K562 (cell line): ENCODE measurements at regions not wholly inside any gene's neighbourhood (a gene's known extent, or its start where the extent isn't known, plus 50 kb on each side); places are given as distances from the start of the nearest gene placed in this dataset.

ENCODE experiments used
- DEAF1 ChIP-seq: fragments of 450-650 bp; formaldehyde crosslinking; IDR thresholded peaks from 2 replicates; pipeline ENCODE4 v1.4.0; 2020; ENCODE audit warnings: mild to moderate bottlenecking, moderate library complexity
- ELK1 ChIP-seq: sonication (generic); formaldehyde crosslinking; IDR thresholded peaks from 2 replicates; pipeline ENCODE4 v1.8.1; 2022; ENCODE audit warnings: missing genetic modification reagents
- HMGN3 ChIP-seq: IDR thresholded peaks from 2 replicates; pipeline ENCODE4 v1.6.1; 2011; ENCODE audit warnings: borderline replicate concordance, low read depth, mild to moderate bottlenecking, mixed read lengths, low read length; ENCODE audit not compliant: insufficient read length; ENCODE audit errors: extremely low read depth
- JUND ChIP-seq, 2 experiments: IDR thresholded peaks; 2 replicates in 1 of 2; 3 replicates in 1 of 2; pipeline ENCODE4 v1.6.1; 2011; ENCODE audit warnings: borderline replicate concordance in 2 of 2, low read depth in 2 of 2, low read length in 2 of 2, improper control_type of control experiment in 1 of 2, missing biosample characterization in 1 of 2, missing genetic modification characterization in 1 of 2, missing genetic modification reagents in 1 of 2
- NR2C2 ChIP-seq, 2 experiments: fragments of 200-800 bp in 1 of 2; sonication (Bioruptor generic) in 1 of 2; sonication (generic) in 1 of 2; formaldehyde crosslinking in 1 of 2; IDR thresholded peaks; 2 replicates each; pipeline versions ENCODE4 v1.6.1 to v1.8.0; 2016 to 2022; ENCODE audit warnings: mild to moderate bottlenecking in 1 of 2, missing compliant biosample characterization in 1 of 2, missing genetic modification characterization in 1 of 2, missing genetic modification reagents in 1 of 2
- POLR2G ChIP-seq: fragments of 200-400 bp; formaldehyde crosslinking; IDR thresholded peaks from 2 replicates; pipeline ENCODE4 v1.6.1; 2017; ENCODE audit warnings: low read depth, mild to moderate bottlenecking, antibody characterized with exemption, low read length, moderate library complexity
- SRSF3 ChIP-seq: fragments of 200-400 bp; formaldehyde crosslinking; IDR thresholded peaks from 2 replicates; pipeline ENCODE4 v1.6.1; 2016; ENCODE audit warnings: mild to moderate bottlenecking, low read length, moderate library complexity; ENCODE audit not compliant: insufficient read depth
- ZBTB43 ChIP-seq: sonication (generic); formaldehyde crosslinking; IDR thresholded peaks from 2 replicates; pipeline ENCODE4 v1.8.0; 2023; ENCODE audit warnings: mild to moderate bottlenecking, missing genetic modification reagents
- ZFPM2 ChIP-seq: fragments of 250-450 bp; sonication (Bioruptor Pico); IDR thresholded peaks from 2 replicates; pipeline ENCODE4 v1.5.1; 2022; ENCODE audit warnings: mild to moderate bottlenecking
- ZKSCAN1 ChIP-seq: fragments of 150-350 bp; IDR thresholded peaks from 2 replicates; pipeline ENCODE4 v1.6.1; 2016; ENCODE audit warnings: low read depth, low read length
- ZNF121 ChIP-seq: sonication (generic); formaldehyde crosslinking; conservative IDR thresholded peaks from 2 replicates; pipeline ENCODE4 v1.8.0; 2022; ENCODE audit warnings: missing genetic modification reagents
- TF ChIP-seq, protein P1 (sequence below), 2 experiments: fragments of 450-650 bp; formaldehyde crosslinking in 1 of 2; IDR thresholded peaks; 2 replicates each; pipeline versions ENCODE4 v1.4.0 to v1.6.1; 2014 to 2020; ENCODE audit warnings: mild to moderate bottlenecking in 2 of 2, borderline replicate concordance in 1 of 2, low read depth in 1 of 2

- TF ChIP-seq, protein P1, sequence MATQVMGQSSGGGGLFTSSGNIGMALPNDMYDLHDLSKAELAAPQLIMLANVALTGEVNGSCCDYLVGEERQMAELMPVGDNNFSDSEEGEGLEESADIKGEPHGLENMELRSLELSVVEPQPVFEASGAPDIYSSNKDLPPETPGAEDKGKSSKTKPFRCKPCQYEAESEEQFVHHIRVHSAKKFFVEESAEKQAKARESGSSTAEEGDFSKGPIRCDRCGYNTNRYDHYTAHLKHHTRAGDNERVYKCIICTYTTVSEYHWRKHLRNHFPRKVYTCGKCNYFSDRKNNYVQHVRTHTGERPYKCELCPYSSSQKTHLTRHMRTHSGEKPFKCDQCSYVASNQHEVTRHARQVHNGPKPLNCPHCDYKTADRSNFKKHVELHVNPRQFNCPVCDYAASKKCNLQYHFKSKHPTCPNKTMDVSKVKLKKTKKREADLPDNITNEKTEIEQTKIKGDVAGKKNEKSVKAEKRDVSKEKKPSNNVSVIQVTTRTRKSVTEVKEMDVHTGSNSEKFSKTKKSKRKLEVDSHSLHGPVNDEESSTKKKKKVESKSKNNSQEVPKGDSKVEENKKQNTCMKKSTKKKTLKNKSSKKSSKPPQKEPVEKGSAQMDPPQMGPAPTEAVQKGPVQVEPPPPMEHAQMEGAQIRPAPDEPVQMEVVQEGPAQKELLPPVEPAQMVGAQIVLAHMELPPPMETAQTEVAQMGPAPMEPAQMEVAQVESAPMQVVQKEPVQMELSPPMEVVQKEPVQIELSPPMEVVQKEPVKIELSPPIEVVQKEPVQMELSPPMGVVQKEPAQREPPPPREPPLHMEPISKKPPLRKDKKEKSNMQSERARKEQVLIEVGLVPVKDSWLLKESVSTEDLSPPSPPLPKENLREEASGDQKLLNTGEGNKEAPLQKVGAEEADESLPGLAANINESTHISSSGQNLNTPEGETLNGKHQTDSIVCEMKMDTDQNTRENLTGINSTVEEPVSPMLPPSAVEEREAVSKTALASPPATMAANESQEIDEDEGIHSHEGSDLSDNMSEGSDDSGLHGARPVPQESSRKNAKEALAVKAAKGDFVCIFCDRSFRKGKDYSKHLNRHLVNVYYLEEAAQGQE (IDR thresholded peaks at IDR 0.05; ENCODE audit: borderline replicate concordance): peak; percentile 75; the same call in 1 of the 2 replicates
- TF ChIP-seq, protein P1 (CRISPR knock-in tag; IDR thresholded peaks at IDR 0.05; ENCODE audit: low read depth): no peak
- TF ChIP-seq JUND (IDR thresholded peaks at IDR 0.05; ENCODE audit: borderline replicate concordance, low read depth, low read length) (0 out of 2 replicates have a peak, but pooled peaks have one; percentile 20), JUND (tag; IDR thresholded peaks at IDR 0.05; ENCODE audit: borderline replicate concordance, low read depth, low read length) (no peak), HMGN3 (no peak), POLR2G (no peak), ZFPM2 (no peak), DEAF1 (CRISPR knock-in tag) (0 out of 2 replicates have a peak, but pooled peaks have one; percentile 10), ZNF121 (CRISPR knock-in tag) (no peak), SRSF3 (no peak), ZBTB43 (CRISPR knock-in tag) (no peak), NR2C2 (CRISPR knock-in tag; IDR thresholded peaks at IDR 0.05) (no peak), NR2C2 (tag; IDR thresholded peaks at IDR 0.05) (no peak), ZKSCAN1 (no peak), ELK1 (CRISPR knock-in tag) (no peak)
Measured at GRCh38 chr16:11407047-11407982, 62.1 kb downstream of the RMI2 start (continued).
